UCSD-AML1 (cell line): ENCODE measurements at regions not wholly inside any gene's neighbourhood (a gene's known extent, or its start where the extent isn't known, plus 50 kb on each side); places are given as distances from the start of the nearest gene placed in this dataset.
"Not testable (repeated sequence)": the region's sequence is repeated elsewhere in the genome, so short reads cannot be mapped to it uniquely, and the experiment has no call there.

Experiments used
- DNase-seq: peaks from one replicate; lab custom pipeline; 2025; ENCODE audit not compliant: unreplicated experiment; lab: John Stamatoyannopoulos, UW

DNA sequence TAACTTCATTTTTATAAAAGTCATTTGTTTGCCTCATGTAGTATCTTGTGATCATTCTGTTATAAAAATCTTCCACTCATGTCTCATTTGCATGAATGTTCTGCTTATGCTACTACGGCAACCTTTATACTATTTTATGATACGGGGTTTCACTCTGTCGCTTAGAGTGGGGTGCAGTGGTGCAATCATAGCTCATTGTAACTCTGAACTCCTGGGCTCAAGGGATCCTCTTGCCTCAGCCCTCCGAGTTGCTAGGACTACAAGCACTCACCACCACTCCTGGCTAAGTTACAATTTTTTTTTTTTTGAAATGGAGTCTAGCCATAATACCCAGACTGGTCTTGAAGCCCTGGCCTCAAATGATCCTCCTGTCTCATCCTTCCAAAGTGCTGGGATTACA, 154.4 kb upstream of the PREP start:
- DNase-seq = no peak

DNA sequence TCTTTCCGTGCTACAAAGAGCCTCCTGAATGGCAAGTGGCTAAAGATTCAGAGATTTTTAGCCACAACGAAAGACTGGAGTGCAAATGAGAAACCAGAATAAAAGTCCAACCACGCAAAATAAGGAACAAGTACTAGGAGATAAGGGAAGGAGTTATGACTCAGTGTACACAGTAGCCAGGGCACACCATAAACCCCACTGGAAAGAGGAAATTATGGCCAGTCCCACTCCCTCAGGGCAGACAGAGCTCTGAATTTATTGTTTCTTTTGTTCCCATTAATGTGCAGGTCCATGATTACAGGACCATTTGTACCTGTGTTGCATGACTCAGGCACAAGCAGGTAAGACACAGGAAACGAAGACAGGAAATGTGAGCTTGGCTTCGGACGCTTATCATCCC, 150.3 kb upstream of the PREP start:
- no peak for DNase-seq

DNA sequence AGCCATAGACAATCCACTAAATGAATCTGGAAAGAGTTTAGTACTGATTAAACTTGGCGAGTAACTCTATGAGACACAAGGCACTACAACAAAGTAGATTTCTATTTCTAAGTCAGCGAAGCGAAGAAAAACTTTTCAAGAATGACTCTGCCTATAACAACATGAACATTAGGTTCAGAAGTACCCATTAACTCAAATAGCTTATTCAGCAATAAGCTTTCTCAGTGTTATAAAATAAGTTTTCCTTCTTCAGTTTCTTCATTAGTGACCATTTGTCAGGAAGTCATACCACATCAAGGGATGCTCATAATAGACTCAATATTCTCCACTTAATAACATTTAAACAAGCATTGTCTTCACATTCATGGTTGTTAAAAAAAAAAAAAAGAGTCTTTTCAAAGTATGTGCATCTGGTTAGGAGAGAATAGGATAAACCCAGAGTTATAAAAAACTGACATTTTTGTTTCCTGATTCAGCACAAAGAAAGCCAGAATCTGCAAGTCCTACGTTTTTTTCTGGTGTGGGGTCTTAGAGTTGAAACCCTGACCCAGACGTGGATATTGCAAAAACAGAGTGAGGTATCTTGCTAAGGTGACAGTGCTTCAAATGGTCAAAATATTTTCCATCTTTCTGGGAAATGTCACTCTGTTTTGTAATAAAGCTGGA, 148.2 kb upstream of the PREP start:
- no peak for DNase-seq

DNA sequence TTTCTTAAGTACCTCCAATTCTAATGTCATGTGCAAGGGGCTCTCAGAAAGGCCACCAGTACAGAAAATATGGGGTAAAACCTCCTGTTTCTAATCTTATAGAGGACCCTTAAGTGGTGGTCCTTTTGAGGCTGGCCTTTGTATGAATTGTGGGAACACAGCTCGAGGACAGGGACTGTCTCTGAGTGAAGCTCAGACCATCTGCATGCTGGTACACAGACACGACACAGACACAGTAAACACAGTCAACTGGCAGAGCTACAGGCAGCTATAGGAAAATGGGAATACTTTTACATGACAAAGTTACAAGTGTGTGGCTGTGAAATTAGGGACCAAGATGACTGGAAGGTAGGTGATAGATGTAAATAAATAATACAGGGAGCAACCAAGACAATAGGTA, 143.9 kb upstream of the PREP start:
- DNase-seq = no peak

DNA sequence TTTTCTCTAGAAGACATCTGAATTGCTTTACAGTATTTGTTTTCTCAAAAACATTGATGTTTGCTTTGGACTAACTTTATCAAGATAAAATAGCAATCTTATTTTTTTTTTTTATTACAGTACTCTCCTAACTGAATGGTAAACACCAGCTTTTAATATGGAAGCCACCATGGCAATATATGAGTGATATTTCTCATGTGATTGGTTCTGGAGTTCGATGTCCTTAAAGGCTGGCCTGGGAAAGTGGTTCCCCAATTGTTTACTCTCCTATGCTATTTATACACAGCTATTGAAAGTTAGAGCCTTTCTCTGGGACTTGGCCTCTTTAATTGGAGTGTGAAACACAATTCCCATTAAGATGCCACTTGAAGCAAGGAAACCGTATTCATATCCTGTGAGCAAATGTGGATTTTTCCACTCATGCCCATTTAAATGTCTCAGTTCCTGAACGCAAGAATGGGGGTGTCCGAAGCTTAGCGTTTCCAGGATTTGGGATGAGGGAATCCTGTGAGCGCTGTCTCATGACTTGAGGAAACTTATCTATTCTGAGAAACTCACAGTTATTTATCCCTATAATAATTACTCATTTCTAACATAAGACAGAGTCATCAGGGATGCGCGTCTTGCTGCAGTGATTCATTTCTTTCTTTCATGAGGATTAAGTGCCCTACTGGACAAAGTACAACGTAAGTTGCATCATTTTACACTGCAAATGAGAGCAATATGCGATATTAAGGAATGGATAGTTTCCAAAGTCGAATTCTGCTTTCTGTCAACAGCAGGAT, 143.3 kb upstream of the PREP start:
- DNase-seq = no peak

DNA sequence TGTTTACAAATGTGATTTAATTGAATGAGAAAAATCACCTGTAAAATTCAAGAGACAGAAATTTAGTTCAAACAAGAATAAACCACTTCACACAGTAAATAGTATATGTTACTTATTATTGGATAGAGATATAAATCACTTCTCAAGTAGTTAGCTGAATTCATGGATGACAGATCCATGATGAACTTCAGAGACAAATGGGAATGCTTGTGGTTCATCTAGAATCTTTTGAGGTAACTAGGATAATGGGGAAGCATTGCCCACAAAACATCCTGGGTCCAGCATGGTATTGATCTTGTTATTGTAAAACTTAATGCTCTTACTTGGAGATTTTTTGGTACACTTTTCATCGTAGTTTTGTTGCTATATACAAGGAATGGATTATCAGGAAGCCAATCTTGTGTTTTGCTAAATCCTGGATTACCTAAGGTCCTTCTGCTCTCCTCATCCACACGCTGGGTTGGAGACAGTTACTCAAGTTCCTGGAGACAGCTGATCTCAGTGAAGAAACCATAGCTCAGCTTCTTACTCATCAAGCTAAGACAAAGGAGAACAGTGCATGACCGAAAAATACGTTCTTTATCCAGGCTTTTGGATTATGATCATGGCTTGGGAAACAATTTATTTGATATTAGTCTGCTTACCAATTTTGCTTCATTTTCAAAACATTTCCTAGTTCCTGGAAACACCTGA, 142.5 kb upstream of the PREP start:
- DNase-seq = no peak

DNA sequence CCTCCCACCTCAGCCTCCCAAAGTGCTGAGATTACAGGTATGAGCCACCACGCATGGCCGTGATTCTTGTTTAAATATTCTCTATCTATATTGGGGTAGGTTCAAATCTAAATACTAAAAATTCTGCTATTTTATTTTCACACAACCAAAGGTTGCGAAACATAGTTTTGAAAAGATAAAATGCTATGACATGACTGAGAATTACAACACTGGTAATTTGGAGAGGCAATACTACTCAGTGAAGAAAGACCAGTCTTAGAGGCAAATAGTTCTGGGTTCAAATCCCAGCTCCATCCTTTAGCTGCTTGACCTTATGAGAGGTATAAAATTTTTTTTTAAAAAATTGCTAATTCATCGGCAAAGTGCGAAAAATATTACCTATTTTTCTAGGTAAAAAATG, 137.0 kb upstream of the PREP start:
- no peak for DNase-seq

DNA sequence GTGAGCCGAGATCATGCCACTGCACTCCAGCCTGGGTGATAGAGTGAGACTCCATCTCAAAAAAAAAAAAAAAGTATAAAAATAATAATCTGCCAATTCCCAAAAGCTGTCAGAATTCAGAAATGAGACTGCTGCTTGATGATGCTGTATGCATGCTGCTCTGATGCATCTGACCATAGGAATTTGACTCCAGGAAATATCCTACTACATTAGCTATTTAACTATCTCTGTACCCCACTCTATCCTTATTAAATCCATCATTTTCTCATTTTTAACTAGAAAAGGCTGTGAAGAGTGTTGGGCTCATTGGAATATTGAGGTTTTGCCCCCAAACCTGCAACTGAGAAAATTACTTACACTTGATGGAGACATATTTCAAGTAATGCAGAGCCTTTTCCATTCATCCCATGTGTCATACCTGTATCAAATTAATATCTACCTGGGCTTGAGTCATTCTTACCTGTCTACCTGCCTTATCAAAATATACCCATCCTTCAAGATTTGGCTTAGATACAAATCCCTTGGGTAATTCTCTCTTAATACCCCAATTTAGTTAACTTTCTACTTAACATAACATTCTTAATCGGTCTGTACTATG, 135.2 kb upstream of the PREP start:
- no peak for DNase-seq

DNA sequence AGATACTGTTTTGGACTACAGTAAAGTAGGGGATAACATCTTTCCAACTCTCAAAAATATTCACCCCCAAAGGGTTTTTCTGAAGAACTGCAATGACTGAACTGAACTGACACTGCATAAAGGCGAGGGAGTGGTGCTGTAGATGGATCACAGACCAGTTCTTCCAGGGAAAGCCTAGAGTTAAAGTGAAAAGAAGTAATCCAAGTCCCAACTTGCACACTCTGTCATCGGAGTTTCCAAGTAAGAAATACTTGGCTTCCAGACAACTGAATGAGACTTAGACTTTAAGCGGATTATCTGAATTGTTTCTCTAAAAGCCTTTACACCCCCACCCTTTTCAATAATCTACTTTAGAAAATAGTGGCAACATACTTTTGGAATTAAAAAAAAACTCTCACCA, 134.1 kb upstream of the PREP start:
- DNase-seq = no peak

DNA sequence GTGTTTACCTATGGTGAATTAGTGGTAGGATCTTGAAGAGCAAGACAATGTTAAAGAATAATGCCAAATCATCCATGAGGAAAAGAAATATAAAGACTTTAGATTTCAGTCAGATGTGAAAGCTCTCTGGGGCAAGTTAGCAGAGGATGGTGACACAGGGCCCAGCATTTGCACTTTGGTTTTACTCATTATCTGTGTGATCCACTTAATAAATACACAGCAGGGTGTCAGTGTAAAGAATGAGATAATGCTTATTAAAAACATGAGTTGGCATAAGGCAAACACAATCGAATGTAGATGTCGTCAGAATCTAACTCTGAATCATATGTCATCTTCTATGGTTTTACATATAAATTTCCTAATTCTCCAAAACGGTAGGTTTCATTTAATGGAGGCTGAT, 130.4 kb upstream of the PREP start:
- no peak for DNase-seq

DNA sequence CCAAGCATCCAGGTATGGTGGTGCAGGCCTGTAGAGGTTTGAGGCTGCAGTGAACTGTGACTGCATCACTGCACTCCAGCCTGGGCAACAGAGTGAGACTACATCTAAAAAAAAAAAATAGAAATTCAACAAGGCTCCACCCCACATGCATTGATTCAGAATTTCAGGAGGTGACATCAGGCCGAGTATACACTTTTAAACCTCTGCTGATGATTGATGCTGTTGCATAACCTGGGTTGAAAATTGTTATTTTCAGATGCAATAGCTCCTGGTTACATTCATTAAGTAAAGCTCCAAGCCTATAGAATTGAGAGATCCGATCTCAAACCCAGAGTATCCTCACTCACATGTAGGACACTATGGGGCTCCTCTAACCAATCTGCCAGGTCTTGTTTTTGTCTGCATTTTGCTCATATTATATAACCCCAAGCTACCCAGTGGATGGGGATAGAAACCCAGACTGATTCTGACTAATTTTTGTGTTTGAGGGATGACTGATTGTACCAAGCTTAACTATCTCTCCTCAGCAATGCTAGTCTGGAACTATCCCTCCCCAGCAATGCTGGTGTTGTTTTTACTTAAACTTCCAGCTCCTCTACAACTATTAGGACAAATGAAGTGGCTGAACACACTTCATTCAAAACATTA, 123.5 kb upstream of the PREP start:
- no peak for DNase-seq

DNA sequence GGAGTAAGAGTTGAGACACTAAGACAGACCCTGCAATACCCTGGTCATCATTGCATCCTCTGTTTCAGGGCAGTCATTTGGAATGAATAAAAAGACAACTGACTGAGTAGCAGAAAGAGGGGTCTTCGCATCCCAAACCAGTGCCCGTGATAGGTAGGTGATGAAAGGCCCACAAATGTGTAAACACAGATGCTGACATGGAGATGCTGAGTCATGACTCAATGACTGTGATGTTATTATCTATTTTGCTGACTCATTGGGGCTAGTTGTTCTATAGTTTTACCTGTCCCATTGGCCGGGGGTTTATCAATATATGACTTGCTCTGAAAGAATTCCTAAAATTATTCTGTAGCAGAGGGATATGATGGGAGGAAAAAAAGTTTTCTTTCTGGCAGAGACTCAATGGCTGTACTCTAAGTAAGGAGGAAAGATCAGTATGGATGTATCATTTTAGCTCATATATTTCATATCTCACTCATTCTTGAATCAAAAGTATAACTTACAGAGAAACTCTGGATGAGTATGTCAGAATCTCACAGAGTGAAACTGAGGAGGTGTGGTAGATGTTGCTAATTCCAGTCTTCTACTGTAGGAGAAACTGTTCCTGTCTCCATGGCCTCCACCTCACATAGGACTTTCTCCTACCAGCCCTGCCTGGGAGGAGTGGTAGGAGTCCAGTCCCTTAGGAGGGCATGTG, 119.9 kb upstream of the PREP start:
- no peak for DNase-seq

DNA sequence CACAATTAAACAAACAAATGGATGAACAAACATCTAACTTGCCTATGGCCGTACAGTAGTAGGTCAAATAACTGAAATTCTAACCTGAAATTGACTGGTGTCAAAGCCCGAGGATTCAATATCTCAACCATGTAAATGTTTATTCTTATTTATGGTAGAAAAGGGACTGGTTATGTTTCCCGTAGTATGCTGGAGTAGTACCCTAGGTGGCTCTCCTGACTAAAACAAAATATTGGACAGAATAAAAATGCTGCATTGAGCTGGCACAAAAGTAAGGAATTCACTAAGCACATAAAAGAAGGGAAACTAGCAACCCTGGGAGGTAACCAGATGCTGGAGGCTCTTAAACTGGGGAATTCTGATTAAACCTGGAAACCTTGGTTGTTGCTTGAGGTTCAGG, 117.1 kb upstream of the PREP start:
- no peak for DNase-seq

DNA sequence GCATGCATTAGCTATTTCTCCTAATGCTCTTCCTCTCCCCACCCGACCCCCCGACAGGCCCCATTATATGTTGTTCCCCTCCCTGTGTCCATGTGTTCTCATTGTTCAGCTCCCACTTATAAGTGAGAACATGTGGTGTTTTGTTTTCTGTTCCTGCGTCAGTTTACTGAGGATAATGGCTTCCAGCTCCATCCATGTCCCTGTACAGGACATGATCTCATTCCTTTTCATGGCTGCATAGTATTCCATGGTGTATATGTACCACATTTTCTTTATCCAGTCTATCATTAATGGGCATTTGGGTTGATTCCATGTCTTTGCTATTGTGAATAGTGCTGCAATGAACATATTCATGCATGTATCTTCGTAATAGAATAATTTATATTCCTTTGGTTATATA, 116.1 kb upstream of the PREP start:
- DNase-seq = not testable (repeated sequence)

DNA sequence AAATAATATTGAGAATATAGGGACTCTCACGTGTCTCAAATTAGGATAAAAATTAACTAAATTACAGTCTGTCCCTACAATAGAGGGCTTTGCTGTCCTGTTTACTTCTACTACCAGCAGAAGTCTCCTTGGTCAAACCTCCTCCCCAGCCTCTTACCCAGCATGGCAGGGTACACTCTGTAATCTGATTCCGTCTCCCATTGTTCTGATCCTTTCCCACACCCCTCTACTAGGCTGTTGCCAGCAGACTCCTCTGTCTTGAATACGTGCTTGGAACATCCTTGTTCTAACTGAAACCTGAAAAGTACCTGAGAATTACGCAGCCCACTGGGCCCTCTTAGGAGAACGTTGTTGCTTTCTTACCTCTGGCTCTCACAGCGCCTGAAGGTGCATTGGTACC, 112.2 kb upstream of the PREP start:
- DNase-seq = no peak

DNA sequence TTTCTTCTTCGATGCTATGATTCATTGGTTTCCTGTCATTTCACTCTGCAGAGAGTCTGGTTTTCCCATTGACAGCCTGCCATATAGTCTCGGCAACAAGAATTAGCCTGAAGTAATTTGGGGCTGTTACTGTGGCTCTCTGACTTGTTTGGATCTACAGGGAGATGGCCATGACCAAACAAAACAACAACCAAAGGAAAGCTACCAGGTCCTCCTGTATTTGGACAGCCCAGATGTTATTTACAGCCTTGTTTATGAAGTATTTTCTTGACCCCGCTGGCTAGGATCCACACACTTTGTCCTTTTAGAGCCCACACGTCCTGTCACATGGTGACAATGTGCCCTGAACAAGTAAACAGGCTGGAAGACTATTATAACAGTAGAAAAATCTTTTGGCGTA, 111.4 kb upstream of the PREP start:
- no peak for DNase-seq

DNA sequence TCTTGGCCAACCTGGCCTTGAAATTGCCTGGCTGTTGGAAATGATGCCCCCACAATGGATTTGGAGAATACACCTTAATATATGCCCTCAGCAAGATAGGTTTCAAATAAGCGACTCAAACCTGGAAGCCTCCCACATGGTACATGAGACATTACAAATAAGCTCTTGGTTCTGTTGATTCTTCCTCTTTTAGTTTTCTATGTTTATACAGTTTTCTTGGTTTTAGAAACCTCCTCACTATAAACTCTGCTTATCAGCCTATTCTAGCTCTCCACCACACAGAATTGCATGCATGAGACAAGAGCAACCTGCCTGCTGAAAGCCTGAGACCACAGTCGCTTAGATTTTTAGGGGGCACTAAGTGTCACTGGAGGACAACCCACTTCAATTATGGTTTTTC, 108.8 kb upstream of the PREP start:
- DNase-seq = no peak

DNA sequence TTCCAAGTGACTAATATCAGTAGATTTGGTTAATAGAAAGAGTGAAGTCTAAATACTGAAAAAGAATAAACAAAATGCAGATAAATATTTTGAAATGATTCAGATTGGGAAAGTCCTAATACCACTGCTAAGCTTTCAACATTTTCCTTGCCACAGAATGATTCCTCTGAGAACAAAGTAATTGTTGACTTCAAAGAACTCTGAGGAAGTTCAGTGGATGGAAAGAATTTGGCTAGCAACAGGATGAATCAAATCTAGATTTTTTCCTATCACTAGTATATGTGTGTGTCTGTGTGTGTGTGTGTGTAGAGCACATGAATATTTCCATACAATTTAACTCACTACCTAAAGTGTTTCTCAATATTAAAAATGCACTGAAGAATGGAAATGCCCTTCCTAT, 107.9 kb upstream of the PREP start:
- no peak for DNase-seq

DNA sequence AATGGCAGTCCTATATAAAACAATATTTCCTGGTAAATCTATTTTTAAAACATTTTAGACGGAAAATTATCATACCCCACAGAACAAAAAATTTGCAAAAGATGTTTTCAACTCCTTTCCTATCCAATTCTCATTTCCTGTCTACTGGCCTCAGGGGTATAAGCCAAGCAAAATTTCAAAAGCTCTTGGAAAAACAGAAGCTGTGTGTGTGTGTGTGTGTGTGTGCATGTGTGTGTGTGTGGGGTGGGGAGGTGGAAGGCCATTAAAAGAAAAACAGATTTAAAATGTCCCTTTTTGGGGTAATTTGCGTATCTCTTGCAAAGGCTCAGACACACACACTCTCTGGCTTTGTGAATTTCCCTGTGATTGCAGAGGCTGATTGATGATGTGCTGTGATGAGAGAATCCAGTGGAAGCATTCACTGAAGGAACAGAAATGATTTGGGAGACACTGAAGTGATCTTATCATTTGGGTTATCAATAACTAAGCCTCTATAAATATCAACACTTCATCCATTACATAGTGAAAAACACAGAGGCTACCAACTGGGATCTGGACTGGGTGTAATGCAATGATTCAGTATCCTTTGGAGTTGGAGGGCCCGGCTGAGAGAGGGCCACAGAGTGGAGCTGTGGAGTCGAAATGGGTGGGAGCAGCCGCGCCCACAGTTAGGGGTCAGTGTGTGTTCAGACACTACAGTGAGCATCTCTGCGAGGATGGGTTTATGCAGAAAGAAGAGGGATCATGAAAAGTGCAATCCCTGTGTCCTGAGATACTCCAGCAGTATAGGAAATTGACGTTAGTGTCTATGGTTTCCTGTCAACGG, 106.8 kb upstream of the PREP start:
- no peak for DNase-seq

DNA sequence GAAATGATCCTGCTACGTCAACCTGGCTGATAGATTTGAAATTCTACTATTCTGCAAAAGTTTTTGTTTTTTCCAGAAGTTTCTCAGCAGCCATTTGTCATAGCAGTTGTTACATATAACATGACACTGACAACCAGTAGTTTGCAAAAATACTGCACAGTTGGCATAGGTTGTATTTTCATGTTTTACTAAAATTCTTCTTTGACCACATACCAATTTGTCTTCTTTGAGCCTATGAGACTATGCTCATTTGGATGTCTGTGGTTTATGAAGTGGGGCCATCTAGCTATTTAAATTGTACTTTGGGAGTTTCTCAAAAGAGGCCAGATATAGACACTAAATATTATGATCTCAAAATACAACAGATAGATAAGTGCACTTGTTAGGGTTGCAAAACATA, 104.9 kb upstream of the PREP start:
- DNase-seq = no peak
